ENCODE measurements at regions not wholly inside any gene's neighbourhood (a gene's known extent, or its start where the extent isn't known, plus 50 kb on each side); places are given as distances from the start of the nearest gene placed in this dataset.
"Not testable (repeated sequence)": the region's sequence is repeated elsewhere in the genome, so short reads cannot be mapped to it uniquely, and the experiment has no call there.

DNA sequence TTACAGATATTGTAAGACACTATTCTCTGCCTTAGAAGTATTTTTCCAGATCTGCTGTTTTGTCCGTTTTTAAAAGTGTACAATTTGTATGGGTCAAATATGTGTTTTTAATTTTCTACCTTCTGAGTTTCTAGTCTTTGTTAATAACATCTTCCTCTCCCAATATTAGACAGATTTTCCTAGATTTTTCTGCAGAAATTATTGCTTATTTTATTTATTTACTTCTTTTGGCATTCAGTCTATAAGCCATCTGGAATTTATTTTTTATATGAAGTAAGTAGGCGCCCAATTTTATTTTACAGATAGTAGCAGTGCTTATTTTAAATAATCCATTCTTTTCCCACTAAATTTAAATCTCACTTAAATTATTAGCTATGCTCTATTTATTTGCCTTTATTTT, 103.1 kb upstream of the PLEKHG1 start:
- H3K27me3 Mint-ChIP-seq, result no peaks in the 10 kb centered on the region
- no peaks in the 10 kb centered on the region for H3K4me1 Mint-ChIP-seq (ENCODE audit: low read depth)
- TF ChIP-seq, protein P1, sequence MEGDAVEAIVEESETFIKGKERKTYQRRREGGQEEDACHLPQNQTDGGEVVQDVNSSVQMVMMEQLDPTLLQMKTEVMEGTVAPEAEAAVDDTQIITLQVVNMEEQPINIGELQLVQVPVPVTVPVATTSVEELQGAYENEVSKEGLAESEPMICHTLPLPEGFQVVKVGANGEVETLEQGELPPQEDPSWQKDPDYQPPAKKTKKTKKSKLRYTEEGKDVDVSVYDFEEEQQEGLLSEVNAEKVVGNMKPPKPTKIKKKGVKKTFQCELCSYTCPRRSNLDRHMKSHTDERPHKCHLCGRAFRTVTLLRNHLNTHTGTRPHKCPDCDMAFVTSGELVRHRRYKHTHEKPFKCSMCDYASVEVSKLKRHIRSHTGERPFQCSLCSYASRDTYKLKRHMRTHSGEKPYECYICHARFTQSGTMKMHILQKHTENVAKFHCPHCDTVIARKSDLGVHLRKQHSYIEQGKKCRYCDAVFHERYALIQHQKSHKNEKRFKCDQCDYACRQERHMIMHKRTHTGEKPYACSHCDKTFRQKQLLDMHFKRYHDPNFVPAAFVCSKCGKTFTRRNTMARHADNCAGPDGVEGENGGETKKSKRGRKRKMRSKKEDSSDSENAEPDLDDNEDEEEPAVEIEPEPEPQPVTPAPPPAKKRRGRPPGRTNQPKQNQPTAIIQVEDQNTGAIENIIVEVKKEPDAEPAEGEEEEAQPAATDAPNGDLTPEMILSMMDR (IDR thresholded peaks at IDR 0.05; ENCODE audit: unreplicated experiment), result no peak
- no peak overlapping the region for H3K4me3 Mint-ChIP-seq (ENCODE audit: low read depth)
- no peaks in the 10 kb centered on the region for H3K36me3 Mint-ChIP-seq (ENCODE audit: insufficient read depth)
- H3K9me3 Mint-ChIP-seq (ENCODE audit: low read depth), result peaks cover 10% of the 10 kb centered on the region
- DNase-seq (ENCODE audit: low spot score, unreplicated experiment), result no peak
- H3K27ac Mint-ChIP-seq, result no peak overlapping the region

DNA sequence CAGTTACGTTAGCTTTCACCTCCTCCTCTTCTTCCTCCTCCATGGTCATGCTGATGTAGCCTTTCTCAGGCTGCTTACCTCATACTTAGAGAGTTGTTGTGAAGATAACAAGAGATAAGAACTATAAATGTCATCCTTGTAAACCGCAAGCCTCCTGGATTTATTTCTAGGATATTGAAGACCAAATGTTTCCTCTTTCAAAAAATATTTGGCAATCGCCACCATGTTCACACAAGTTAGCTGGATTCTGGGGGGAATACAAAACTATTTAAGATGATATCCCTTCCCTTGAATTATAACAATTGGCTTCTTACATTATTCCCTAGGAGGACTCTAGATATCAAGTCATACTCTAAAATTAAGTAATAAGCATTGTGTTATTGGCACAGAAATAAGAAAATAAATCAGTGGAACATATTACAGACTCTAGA, 99.8 kb upstream of the PLEKHG1 start:
- H3K27me3 Mint-ChIP-seq, result no peaks in the 10 kb centered on the region
- H3K4me3 Mint-ChIP-seq (ENCODE audit: low read depth), result no peak overlapping the region
- H3K9me3 Mint-ChIP-seq (ENCODE audit: low read depth), result peaks cover 3% of the 10 kb centered on the region
- H3K36me3 Mint-ChIP-seq (ENCODE audit: insufficient read depth), result no peaks in the 10 kb centered on the region
- H3K4me1 Mint-ChIP-seq (ENCODE audit: low read depth), result no peaks in the 10 kb centered on the region
- DNase-seq (ENCODE audit: low spot score, unreplicated experiment), result no peak
- H3K27ac Mint-ChIP-seq, result no peak overlapping the region
- TF ChIP-seq, protein P1 (IDR thresholded peaks at IDR 0.05; ENCODE audit: unreplicated experiment), result no peak

DNA sequence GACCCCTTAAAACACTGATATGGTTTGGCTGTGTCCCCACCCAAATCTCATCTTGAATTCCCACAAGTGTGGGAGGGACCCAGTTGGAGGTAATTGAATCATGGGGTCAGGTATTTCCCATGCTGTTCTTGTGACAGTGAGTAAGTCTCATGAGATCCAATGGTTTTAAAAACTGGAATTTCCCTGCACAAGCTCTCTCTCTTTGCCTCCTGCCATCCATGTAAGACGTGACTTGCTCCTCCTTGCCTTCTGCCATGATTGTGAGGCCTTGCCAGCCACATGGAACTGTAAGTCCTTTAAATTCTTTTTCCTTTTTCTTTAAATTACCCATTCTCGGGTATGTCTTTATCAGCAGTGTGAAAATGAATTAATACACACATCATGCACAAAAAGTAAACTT, 99.1 kb upstream of the PLEKHG1 start:
- not testable (repeated sequence) for H3K27ac Mint-ChIP-seq; H3K4me3 Mint-ChIP-seq (ENCODE audit: low read depth); H3K36me3 Mint-ChIP-seq (ENCODE audit: insufficient read depth); H3K27me3 Mint-ChIP-seq; H3K4me1 Mint-ChIP-seq (ENCODE audit: low read depth); DNase-seq (ENCODE audit: low spot score, unreplicated experiment); H3K9me3 Mint-ChIP-seq (ENCODE audit: low read depth)

DNA sequence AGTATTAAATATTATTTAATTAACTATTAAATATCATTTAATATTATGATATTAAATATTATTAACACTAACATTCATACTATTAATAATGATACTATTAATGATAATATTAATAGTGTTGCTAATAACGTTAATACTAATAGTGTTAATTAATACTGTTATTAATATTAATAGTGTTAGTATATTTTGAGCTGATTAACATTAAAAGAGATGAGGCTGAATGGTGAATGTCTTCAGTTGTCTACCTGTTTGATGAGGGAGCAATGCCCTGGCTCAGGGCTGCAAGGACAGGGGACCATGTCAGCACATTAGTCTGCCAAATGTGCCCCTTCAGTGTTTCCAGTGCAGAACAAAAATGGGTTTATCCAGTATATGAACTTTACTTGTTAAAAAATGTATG, 96.6 kb upstream of the PLEKHG1 start:
- no peaks in the 10 kb centered on the region for H3K36me3 Mint-ChIP-seq (ENCODE audit: insufficient read depth)
- TF ChIP-seq, protein P1 (IDR thresholded peaks at IDR 0.05; ENCODE audit: unreplicated experiment), result no peak
- H3K27me3 Mint-ChIP-seq, result no peaks in the 10 kb centered on the region
- H3K27ac Mint-ChIP-seq, result no peak overlapping the region
- H3K9me3 Mint-ChIP-seq (ENCODE audit: low read depth), result peaks cover 3% of the 10 kb centered on the region
- no peak for DNase-seq (ENCODE audit: low spot score, unreplicated experiment)
- no peak overlapping the region for H3K4me3 Mint-ChIP-seq (ENCODE audit: low read depth)
- no peaks in the 10 kb centered on the region for H3K4me1 Mint-ChIP-seq (ENCODE audit: low read depth)

DNA sequence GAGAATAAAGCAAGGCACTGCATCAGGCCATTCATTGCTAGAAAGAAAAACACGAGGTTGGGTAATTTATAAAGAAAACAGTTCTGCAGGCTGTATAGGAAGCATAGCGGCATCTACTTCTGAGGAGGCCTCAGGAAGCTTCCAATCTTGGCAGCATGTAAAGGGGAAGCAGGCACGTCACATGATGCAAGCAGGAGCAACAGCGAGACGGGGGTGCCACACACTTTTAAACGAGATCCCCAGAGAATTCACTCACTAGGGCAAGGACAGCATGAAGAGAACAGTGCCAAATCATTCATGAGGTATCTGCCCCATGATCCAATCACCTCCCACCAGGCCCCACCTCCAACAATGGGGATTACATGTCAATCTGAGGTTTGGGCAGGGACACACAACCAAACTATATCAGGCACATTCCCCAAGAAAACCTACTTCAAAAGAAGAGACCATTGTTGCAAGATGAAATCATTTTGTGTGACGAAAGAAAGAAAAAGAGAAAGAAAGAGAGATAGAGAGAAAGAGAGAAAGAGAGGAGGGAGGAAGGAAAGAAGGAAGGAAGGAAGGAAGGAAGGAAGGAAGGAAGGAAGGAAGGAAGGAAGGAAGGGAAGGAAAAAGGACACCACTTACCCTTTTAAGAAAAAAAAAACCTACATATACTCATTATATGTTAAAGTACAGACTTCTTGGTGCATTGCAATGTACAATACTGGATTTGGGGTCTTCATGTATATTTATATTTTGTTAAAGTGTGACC, 95.9 kb upstream of the PLEKHG1 start:
- no peaks in the 10 kb centered on the region for H3K4me1 Mint-ChIP-seq (ENCODE audit: low read depth)
- H3K27me3 Mint-ChIP-seq, result no peaks in the 10 kb centered on the region
- no peak overlapping the region for H3K4me3 Mint-ChIP-seq (ENCODE audit: low read depth)
- H3K36me3 Mint-ChIP-seq (ENCODE audit: insufficient read depth), result no peaks in the 10 kb centered on the region
- peaks cover 3% of the 10 kb centered on the region for H3K9me3 Mint-ChIP-seq (ENCODE audit: low read depth)
- no peak overlapping the region for H3K27ac Mint-ChIP-seq
- TF ChIP-seq, protein P1 (IDR thresholded peaks at IDR 0.05; ENCODE audit: unreplicated experiment), result no peak
- DNase-seq (ENCODE audit: low spot score, unreplicated experiment), result no peak

DNA sequence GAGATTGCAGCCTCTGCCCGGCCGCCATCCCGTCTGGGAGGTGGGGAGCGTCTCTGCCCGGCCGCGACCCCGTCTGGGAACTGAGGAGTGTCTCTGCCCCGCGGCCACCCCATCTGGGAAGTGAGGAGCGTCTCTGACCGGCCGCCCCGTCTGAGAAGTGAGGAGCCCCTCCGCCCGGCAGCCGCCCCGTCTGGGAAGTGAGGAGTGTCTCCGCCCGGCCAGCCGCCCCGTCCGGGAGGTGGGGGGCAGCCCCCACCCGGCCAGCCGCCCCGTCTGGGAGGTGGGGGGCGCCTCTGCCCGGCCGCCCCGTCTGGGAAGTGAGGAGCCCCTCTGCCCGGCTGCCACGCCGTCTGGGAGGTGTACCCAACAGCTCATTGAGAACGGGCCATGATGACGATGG, 92.3 kb upstream of the PLEKHG1 start:
- not testable (repeated sequence) for H3K36me3 Mint-ChIP-seq (ENCODE audit: insufficient read depth); H3K27me3 Mint-ChIP-seq; H3K9me3 Mint-ChIP-seq (ENCODE audit: low read depth); H3K27ac Mint-ChIP-seq; DNase-seq (ENCODE audit: low spot score, unreplicated experiment); H3K4me1 Mint-ChIP-seq (ENCODE audit: low read depth); H3K4me3 Mint-ChIP-seq (ENCODE audit: low read depth)

Measured in progenitor cell of endocrine pancreas (in vitro differentiated cells).